ENCODE measurements at regions not wholly inside any gene's neighbourhood (a gene's known extent, or its start where the extent isn't known, plus 50 kb on each side); places are given as distances from the start of the nearest gene placed in this dataset.
"Not testable (repeated sequence)": the region's sequence is repeated elsewhere in the genome, so short reads cannot be mapped to it uniquely, and the experiment has no call there.

DNA sequence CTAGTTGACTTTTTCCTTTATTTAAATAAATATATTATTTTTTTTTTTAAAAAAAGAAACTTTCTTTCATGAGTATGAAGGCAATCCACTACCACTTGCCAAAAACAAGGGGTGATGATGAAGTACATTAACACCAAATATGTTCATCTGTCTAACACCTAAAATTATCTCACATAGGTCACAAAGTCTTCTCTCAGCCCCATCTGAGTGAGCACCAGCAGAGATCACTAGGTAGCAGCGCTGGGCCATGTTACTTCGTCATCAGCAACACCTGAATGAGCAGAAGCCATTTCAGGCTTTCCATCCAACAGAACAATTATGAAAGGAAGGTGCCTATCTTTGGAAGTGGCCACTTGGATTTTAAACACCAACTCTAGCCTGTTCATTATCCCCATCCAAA, 811.6 kb upstream of the AMELY start:
- WGBS, 3 donors = 87 to 100% methylated on average over 2 of the region's 2 CpGs; no CpG with 5 or more reads in 1 of the 3 donors
- no peak for FAIRE-seq
- Histone ChIP-seq H3K4me1 (ENCODE audit: control insufficient read depth in 3 of 3, insufficient read depth in 2 of 3, low read depth in 1 of 3, low read length in 2 of 3) (no peaks in the 10 kb centered on the region), H3K9me3 (ENCODE audit: control insufficient read depth in 2 of 2, insufficient read depth in 1 of 2, low read depth in 1 of 2, low read length in 1 of 2) (no peaks in the 10 kb centered on the region), H3K36me3 (ENCODE audit: control insufficient read depth in 3 of 3, insufficient read depth in 2 of 3, low read depth in 1 of 3, low read length in 3 of 3) (no peaks in the 10 kb centered on the region), H3K4me3 (ENCODE audit: low read depth in 1 of 3, low read length in 3 of 3) (no peak overlapping the region), H3K27me3 (ENCODE audit: control insufficient read depth in 3 of 3, insufficient read depth in 3 of 3, low read length in 3 of 3) (no peaks in the 10 kb centered on the region), H3K27ac (ENCODE audit: low read depth in 1 of 3, low read length in 2 of 3) (no peak overlapping the region)
- DNase-seq = no peak

DNA sequence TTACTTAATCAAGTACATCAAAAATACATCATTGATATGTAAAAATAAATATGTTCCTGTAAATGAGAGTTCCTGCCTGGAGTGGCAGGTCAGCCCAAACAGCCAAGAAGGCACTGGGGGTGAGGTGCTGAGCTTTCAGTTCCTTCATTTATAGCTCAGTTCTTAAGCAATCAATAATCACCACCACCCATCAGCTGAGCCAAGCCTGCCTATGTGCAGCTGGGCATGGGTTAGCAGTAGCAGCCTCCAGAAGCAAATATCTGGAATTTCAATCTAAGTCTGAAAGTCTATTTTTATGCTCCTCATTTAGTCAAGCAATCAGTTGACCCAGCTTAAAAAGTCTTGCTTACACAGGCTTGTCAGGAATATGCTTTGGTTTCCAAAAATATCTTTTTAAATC, 811.0 kb upstream of the AMELY start:
- Histone ChIP-seq H3K9me3 (ENCODE audit: control insufficient read depth in 2 of 2, insufficient read depth in 1 of 2, low read depth in 1 of 2, low read length in 1 of 2) (no peaks in the 10 kb centered on the region), H3K4me3 (ENCODE audit: low read depth in 1 of 3, low read length in 3 of 3) (no peak overlapping the region), H3K4me1 (ENCODE audit: control insufficient read depth in 3 of 3, insufficient read depth in 2 of 3, low read depth in 1 of 3, low read length in 2 of 3) (no peaks in the 10 kb centered on the region), H3K27ac (ENCODE audit: low read depth in 1 of 3, low read length in 2 of 3) (no peak overlapping the region), H3K27me3 (ENCODE audit: control insufficient read depth in 3 of 3, insufficient read depth in 3 of 3, low read length in 3 of 3) (no peaks in the 10 kb centered on the region), H3K36me3 (ENCODE audit: control insufficient read depth in 3 of 3, insufficient read depth in 2 of 3, low read depth in 1 of 3, low read length in 3 of 3) (no peaks in the 10 kb centered on the region)
- no peak for FAIRE-seq
- DNase-seq = no peak

DNA sequence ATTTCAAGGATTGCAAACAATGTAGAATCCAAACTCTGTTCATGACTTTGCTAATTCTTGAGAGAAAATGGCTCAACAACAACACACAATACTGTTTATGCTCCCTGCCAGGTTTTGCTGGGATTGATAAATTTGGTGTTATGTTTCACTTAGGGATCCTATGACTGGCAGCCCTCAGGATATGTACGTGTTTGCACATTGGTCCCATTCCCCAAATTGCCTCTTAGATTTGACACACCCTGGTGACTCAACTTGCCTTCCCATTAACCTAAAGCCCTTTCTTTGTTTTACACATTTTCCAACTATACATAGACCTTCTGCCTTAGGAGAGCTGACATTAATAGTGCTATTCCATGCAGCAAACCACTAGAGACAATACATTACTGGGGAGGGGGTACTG, 809.4 kb upstream of the AMELY start:
- Histone ChIP-seq H3K27ac (ENCODE audit: low read depth in 1 of 3, low read length in 2 of 3) (no peak overlapping the region), H3K27me3 (ENCODE audit: control insufficient read depth in 3 of 3, insufficient read depth in 3 of 3, low read length in 3 of 3) (no peaks in the 10 kb centered on the region), H3K4me1 (ENCODE audit: control insufficient read depth in 3 of 3, insufficient read depth in 2 of 3, low read depth in 1 of 3, low read length in 2 of 3) (no peaks in the 10 kb centered on the region), H3K4me3 (ENCODE audit: low read depth in 1 of 3, low read length in 3 of 3) (no peak overlapping the region), H3K36me3 (ENCODE audit: control insufficient read depth in 3 of 3, insufficient read depth in 2 of 3, low read depth in 1 of 3, low read length in 3 of 3) (no peaks in the 10 kb centered on the region), H3K9me3 (ENCODE audit: control insufficient read depth in 2 of 2, insufficient read depth in 1 of 2, low read depth in 1 of 2, low read length in 1 of 2) (no peaks in the 10 kb centered on the region)
- FAIRE-seq (no peak), DNase-seq (no peak)
- WGBS, 3 donors = 36 to 79% methylated on average over 1 of the region's 1 CpG; no CpG with 5 or more reads in 1 of the 3 donors

DNA sequence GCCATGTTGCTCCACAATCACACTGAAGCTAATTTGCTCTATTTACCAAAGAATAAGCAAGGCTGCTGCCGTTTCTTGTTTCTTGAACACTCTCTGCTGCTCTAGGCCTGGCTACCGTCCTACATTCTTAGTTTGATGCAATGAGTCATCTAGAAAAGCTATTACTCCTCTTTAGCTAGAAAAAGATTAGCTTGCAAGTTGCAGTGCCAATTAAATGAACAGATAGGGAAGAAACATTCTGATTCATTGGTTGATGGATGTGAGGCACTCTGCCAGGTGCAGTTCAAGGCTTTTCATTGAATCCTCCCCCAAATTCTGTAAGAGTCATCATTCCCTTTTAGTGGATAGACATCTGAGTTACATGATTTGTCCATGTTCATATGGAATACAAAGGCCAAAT, 807.7 kb upstream of the AMELY start:
- Histone ChIP-seq H3K4me3 (ENCODE audit: low read depth in 1 of 3, low read length in 3 of 3) (no peak overlapping the region), H3K27ac (ENCODE audit: low read depth in 1 of 3, low read length in 2 of 3) (no peak overlapping the region), H3K27me3 (ENCODE audit: control insufficient read depth in 3 of 3, insufficient read depth in 3 of 3, low read length in 3 of 3) (no peaks in the 10 kb centered on the region), H3K9me3 (ENCODE audit: control insufficient read depth in 2 of 2, insufficient read depth in 1 of 2, low read depth in 1 of 2, low read length in 1 of 2) (no peaks in the 10 kb centered on the region), H3K36me3 (ENCODE audit: control insufficient read depth in 3 of 3, insufficient read depth in 2 of 3, low read depth in 1 of 3, low read length in 3 of 3) (no peaks in the 10 kb centered on the region), H3K4me1 (ENCODE audit: control insufficient read depth in 3 of 3, insufficient read depth in 2 of 3, low read depth in 1 of 3, low read length in 2 of 3) (no peaks in the 10 kb centered on the region)
- 9 to 27% methylated on average over 2 of the region's 2 CpGs; no CpG with 5 or more reads in 1 of the 3 donors for WGBS, 3 donors
- FAIRE-seq = no peak
- DNase-seq = peak in 1 of 2 donors; percentile 3

GRCh38 chrY:7718626-7719025, 807.1 kb upstream of the AMELY start:
- no peak for FAIRE-seq
- 58 to 98% methylated on average over 3 of the region's 3 CpGs; no CpG with 5 or more reads in 1 of the 3 donors for WGBS, 3 donors

DNA sequence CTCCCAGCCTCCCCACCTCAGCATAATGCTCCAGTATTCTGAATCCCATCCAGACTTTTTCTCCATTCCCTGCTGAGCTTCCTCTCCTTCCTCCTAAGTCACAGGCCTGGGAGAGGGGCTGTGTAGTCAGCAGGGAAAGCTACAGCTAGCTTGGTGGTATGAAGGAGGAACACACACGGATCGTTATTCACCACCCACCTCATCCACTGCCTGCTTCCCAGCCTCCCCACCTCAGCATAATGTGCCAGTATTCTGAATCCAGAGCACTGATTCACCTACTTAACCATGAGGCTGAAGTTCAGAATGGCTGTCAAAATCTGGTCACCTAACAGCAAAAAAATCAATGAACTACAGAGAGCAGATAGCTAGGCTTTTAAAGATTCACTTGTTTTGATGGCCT, 806.6 kb upstream of the AMELY start:
- no peaks in the 10 kb centered on the region for H3K9me3 ChIP-seq (ENCODE audit: control insufficient read depth in 2 of 2, insufficient read depth in 1 of 2, low read depth in 1 of 2, low read length in 1 of 2)
- no peaks in the 10 kb centered on the region for H3K36me3 ChIP-seq (ENCODE audit: control insufficient read depth in 3 of 3, insufficient read depth in 2 of 3, low read depth in 1 of 3, low read length in 3 of 3)
- H3K4me1 ChIP-seq (ENCODE audit: control insufficient read depth in 3 of 3, insufficient read depth in 2 of 3, low read depth in 1 of 3, low read length in 2 of 3) = no peaks in the 10 kb centered on the region
- WGBS, 3 donors = 95% methylated on average over 2 of the region's 2 CpGs; no CpG with 5 or more reads in 1 of the 3 donors
- DNase-seq = no peak
- no peak overlapping the region for H3K27ac ChIP-seq (ENCODE audit: low read depth in 1 of 3, low read length in 2 of 3)
- no peak for FAIRE-seq
- H3K27me3 ChIP-seq (ENCODE audit: control insufficient read depth in 3 of 3, insufficient read depth in 3 of 3, low read length in 3 of 3) = no peaks in the 10 kb centered on the region
- H3K4me3 ChIP-seq (ENCODE audit: low read depth in 1 of 3, low read length in 3 of 3) = no peak overlapping the region

More at GRCh38 chrY:7718626-7719025, 807.1 kb upstream of the AMELY start:
- H3K4me1 ChIP-seq (ENCODE audit: control insufficient read depth in 3 of 3, insufficient read depth in 2 of 3, low read depth in 1 of 3, low read length in 2 of 3) = no peaks in the 10 kb centered on the region
- no peaks in the 10 kb centered on the region for H3K9me3 ChIP-seq (ENCODE audit: control insufficient read depth in 2 of 2, insufficient read depth in 1 of 2, low read depth in 1 of 2, low read length in 1 of 2)
- H3K4me3 ChIP-seq (ENCODE audit: low read depth in 1 of 3, low read length in 3 of 3) = no peak overlapping the region
- H3K27ac ChIP-seq (ENCODE audit: low read depth in 1 of 3, low read length in 2 of 3) = no peak overlapping the region
- H3K27me3 ChIP-seq (ENCODE audit: control insufficient read depth in 3 of 3, insufficient read depth in 3 of 3, low read length in 3 of 3) = no peaks in the 10 kb centered on the region
- DNase-seq = no peak
- H3K36me3 ChIP-seq (ENCODE audit: control insufficient read depth in 3 of 3, insufficient read depth in 2 of 3, low read depth in 1 of 3, low read length in 3 of 3) = no peaks in the 10 kb centered on the region

GRCh38 chrY:7714426-7714825, 802.9 kb upstream of the AMELY start:
- Histone ChIP-seq H3K36me3 (ENCODE audit: control insufficient read depth in 3 of 3, insufficient read depth in 2 of 3, low read depth in 1 of 3, low read length in 3 of 3) (no peaks in the 10 kb centered on the region), H3K4me1 (ENCODE audit: control insufficient read depth in 3 of 3, insufficient read depth in 2 of 3, low read depth in 1 of 3, low read length in 2 of 3) (no peaks in the 10 kb centered on the region), H3K27me3 (ENCODE audit: control insufficient read depth in 3 of 3, insufficient read depth in 3 of 3, low read length in 3 of 3) (no peaks in the 10 kb centered on the region), H3K9me3 (ENCODE audit: control insufficient read depth in 2 of 2, insufficient read depth in 1 of 2, low read depth in 1 of 2, low read length in 1 of 2) (no peaks in the 10 kb centered on the region), H3K4me3 (ENCODE audit: low read depth in 1 of 3, low read length in 3 of 3) (no peak overlapping the region), H3K27ac (ENCODE audit: low read depth in 1 of 3, low read length in 2 of 3) (no peak overlapping the region)
- FAIRE-seq = no peak
- DNase-seq = no peak
- 32 to 61% methylated on average over 2 of the region's 2 CpGs; no CpG with 5 or more reads in 1 of the 3 donors for WGBS, 3 donors

GRCh38 chrY:7713738-7714137, 802.2 kb upstream of the AMELY start:
- not testable (repeated sequence) for H3K9me3 ChIP-seq (ENCODE audit: control insufficient read depth in 2 of 2, insufficient read depth in 1 of 2, low read depth in 1 of 2, low read length in 1 of 2); H3K27me3 ChIP-seq (ENCODE audit: control insufficient read depth in 3 of 3, insufficient read depth in 3 of 3, low read length in 3 of 3); FAIRE-seq

DNA sequence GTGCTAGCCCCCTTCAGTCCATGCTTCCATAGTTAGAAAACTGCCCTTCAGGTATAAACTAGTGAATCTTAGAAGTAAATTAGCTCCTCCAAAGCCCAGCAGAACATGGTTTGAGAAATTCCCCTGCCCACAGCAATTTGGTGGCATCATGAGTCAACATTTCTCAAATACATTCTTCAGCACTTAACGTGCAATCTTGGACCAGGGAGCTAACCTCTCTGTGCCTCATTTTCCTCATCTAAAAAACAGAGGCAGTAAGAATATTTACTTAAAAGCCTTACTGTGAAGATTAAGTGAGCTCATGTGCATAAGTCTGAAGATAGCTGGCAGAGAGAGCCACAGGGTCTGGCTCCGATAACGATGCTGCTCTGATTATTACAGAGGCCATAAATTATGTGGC, 800.7 kb upstream of the AMELY start:
- Histone ChIP-seq H3K9me3 (ENCODE audit: control insufficient read depth in 2 of 2, insufficient read depth in 1 of 2, low read depth in 1 of 2, low read length in 1 of 2) (no peaks in the 10 kb centered on the region), H3K27ac (ENCODE audit: low read depth in 1 of 3, low read length in 2 of 3) (no peak overlapping the region)

More at GRCh38 chrY:7713738-7714137, 802.2 kb upstream of the AMELY start:
- H3K4me1 ChIP-seq (ENCODE audit: control insufficient read depth in 3 of 3, insufficient read depth in 2 of 3, low read depth in 1 of 3, low read length in 2 of 3); DNase-seq; H3K36me3 ChIP-seq (ENCODE audit: control insufficient read depth in 3 of 3, insufficient read depth in 2 of 3, low read depth in 1 of 3, low read length in 3 of 3); H3K27ac ChIP-seq (ENCODE audit: low read depth in 1 of 3, low read length in 2 of 3); H3K4me3 ChIP-seq (ENCODE audit: low read depth in 1 of 3, low read length in 3 of 3): not testable (repeated sequence)
- WGBS, 3 donors = 97 to 98% methylated on average over 3 of the region's 3 CpGs; no CpG with 5 or more reads in 1 of the 3 donors

More for the DNA sequence above, 800.7 kb upstream of the AMELY start:
- DNase-seq (no peak), FAIRE-seq (no peak)
- H3K4me1 ChIP-seq (ENCODE audit: control insufficient read depth in 3 of 3, insufficient read depth in 2 of 3, low read depth in 1 of 3, low read length in 2 of 3) = no peaks in the 10 kb centered on the region
- 22 to 44% methylated on average over 3 of the region's 3 CpGs; no CpG with 5 or more reads in 1 of the 3 donors for WGBS, 3 donors
- no peaks in the 10 kb centered on the region for H3K36me3 ChIP-seq (ENCODE audit: control insufficient read depth in 3 of 3, insufficient read depth in 2 of 3, low read depth in 1 of 3, low read length in 3 of 3)
- H3K27me3 ChIP-seq (ENCODE audit: control insufficient read depth in 3 of 3, insufficient read depth in 3 of 3, low read length in 3 of 3) = no peaks in the 10 kb centered on the region
- no peak overlapping the region for H3K4me3 ChIP-seq (ENCODE audit: low read depth in 1 of 3, low read length in 3 of 3)
